Activated naive CD8-positive, alpha-beta T cell treated with anti-CD3 and anti-CD28 coated beads, Interleukin-2, amount 10 ng/mL, durations not matched to agents 7 days and 5 days (primary cell): ENCODE measurements at regions not wholly inside any gene's neighbourhood (a gene's known extent, or its start where the extent isn't known, plus 50 kb on each side); places are given as distances from the start of the nearest gene placed in this dataset.

Experiments used
- ATAC-seq: fragments of 150-1000 bp; cut with Tn5 transposase; one replicate; pipeline ENCODE4 v1.10.0; 2021; ENCODE audit warnings: low read depth, moderate library complexity
- POLR2A ChIA-PET: fragments of 350-600 bp; sonication (Branson Sonifier 250); formaldehyde crosslinking; loops from one replicate; lab custom pipeline; 2021; ENCODE audit warnings: antibody characterized with exemption; lab: Charles Lee
- DNase-seq: peaks from one replicate; pipeline ENCODE4 v3.0.0; 2021
- H3K27ac Mint-ChIP-seq: one replicate; pipeline ENCODE4 v1.8.0; 2022; ENCODE audit warnings: mild to moderate bottlenecking, mixed read lengths
- H3K27me3 Mint-ChIP-seq: one replicate; pipeline ENCODE4 v1.8.0; 2022; ENCODE audit warnings: mild to moderate bottlenecking, moderate library complexity, mixed read lengths
- H3K36me3 Mint-ChIP-seq: one replicate; pipeline ENCODE4 v1.8.0; 2021; ENCODE audit warnings: mild to moderate bottlenecking, mixed read lengths
- H3K4me1 Mint-ChIP-seq: one replicate; pipeline ENCODE4 v1.8.0; 2021; ENCODE audit warnings: mixed read lengths
- H3K4me3 Mint-ChIP-seq: one replicate; pipeline ENCODE4 v1.8.0; 2022; ENCODE audit warnings: mild to moderate bottlenecking, moderate library complexity, mixed read lengths
- H3K9me3 Mint-ChIP-seq: one replicate; pipeline ENCODE4 v1.8.0; 2021; ENCODE audit warnings: mixed read lengths

GRCh38 chr18:39435209-39435608, 1869.6 kb upstream of the CELF4 start:
- H3K27ac Mint-ChIP-seq = no peak overlapping the region
- no peak overlapping the region for H3K4me3 Mint-ChIP-seq
- POLR2A ChIA-PET = no interaction called here
- peaks cover 2% of the 10 kb centered on the region for H3K9me3 Mint-ChIP-seq
- ATAC-seq = no peak
- no peaks in the 10 kb centered on the region for H3K4me1 Mint-ChIP-seq
- DNase-seq = no peak
- no peaks in the 10 kb centered on the region for H3K27me3 Mint-ChIP-seq
- H3K36me3 Mint-ChIP-seq = no peaks in the 10 kb centered on the region

- H3K27me3 Mint-ChIP-seq = no peaks in the 10 kb centered on the region
- H3K9me3 Mint-ChIP-seq = peaks cover 2% of the 10 kb centered on the region
- H3K4me3 Mint-ChIP-seq = no peak overlapping the region
- H3K4me1 Mint-ChIP-seq = no peaks in the 10 kb centered on the region
- no peak overlapping the region for H3K27ac Mint-ChIP-seq
- ATAC-seq = no peak
- H3K36me3 Mint-ChIP-seq = no peaks in the 10 kb centered on the region
- POLR2A ChIA-PET = no interaction called here
- no peak for DNase-seq
These were observed 1868.8 kb upstream of the CELF4 start for GRCh38 chr18:39434223-39434920.

GRCh38 chr18:39425172-39425850, 1859.7 kb upstream of the CELF4 start:
- H3K4me3 Mint-ChIP-seq = no peak overlapping the region
- H3K36me3 Mint-ChIP-seq = no peaks in the 10 kb centered on the region
- no peaks in the 10 kb centered on the region for H3K27me3 Mint-ChIP-seq
- no peaks in the 10 kb centered on the region for H3K4me1 Mint-ChIP-seq
- POLR2A ChIA-PET = no interaction called here
- H3K27ac Mint-ChIP-seq = no peak overlapping the region
- DNase-seq = no peak
- no peak for ATAC-seq
- peaks cover 2% of the 10 kb centered on the region for H3K9me3 Mint-ChIP-seq

- POLR2A ChIA-PET = no interaction called here
- Mint-ChIP-seq H3K27ac (no peak overlapping the region), H3K4me3 (no peak overlapping the region)
These were observed 1858.7 kb upstream of the CELF4 start for GRCh38 chr18:39424261-39424660.

GRCh38 chr18:39421276-39421675, 1855.7 kb upstream of the CELF4 start:
- no peak overlapping the region for H3K4me3 Mint-ChIP-seq
- ATAC-seq (no peak), DNase-seq (no peak)
- peaks cover 2% of the 10 kb centered on the region for H3K9me3 Mint-ChIP-seq
- no peaks in the 10 kb centered on the region for H3K4me1 Mint-ChIP-seq
- H3K27ac Mint-ChIP-seq = no peak overlapping the region
- no peaks in the 10 kb centered on the region for H3K36me3 Mint-ChIP-seq
- no peaks in the 10 kb centered on the region for H3K27me3 Mint-ChIP-seq
- POLR2A ChIA-PET = no interaction called here

More at GRCh38 chr18:39424261-39424660, 1858.7 kb upstream of the CELF4 start:
- H3K36me3 Mint-ChIP-seq = no peaks in the 10 kb centered on the region
- peaks cover 2% of the 10 kb centered on the region for H3K9me3 Mint-ChIP-seq
- no peaks in the 10 kb centered on the region for H3K27me3 Mint-ChIP-seq
- ATAC-seq (no peak), DNase-seq (no peak)
- H3K4me1 Mint-ChIP-seq = no peaks in the 10 kb centered on the region

- Mint-ChIP-seq H3K4me1 (no peaks in the 10 kb centered on the region), H3K9me3 (no peaks in the 10 kb centered on the region), H3K36me3 (no peaks in the 10 kb centered on the region), H3K4me3 (no peak overlapping the region), H3K27ac (no peak overlapping the region), H3K27me3 (no peaks in the 10 kb centered on the region)
- DNase-seq = no peak
- POLR2A ChIA-PET = no interaction called here
- ATAC-seq = no peak
These were observed 1853.7 kb upstream of the CELF4 start for GRCh38 chr18:39419315-39419714.

- no peak overlapping the region for H3K27ac Mint-ChIP-seq
- no peaks in the 10 kb centered on the region for H3K36me3 Mint-ChIP-seq
- H3K4me3 Mint-ChIP-seq = no peak overlapping the region
- no peaks in the 10 kb centered on the region for H3K27me3 Mint-ChIP-seq
- DNase-seq (no peak), ATAC-seq (no peak)
- H3K9me3 Mint-ChIP-seq = peaks cover 2% of the 10 kb centered on the region
- POLR2A ChIA-PET = no interaction called here
- H3K4me1 Mint-ChIP-seq = no peaks in the 10 kb centered on the region
These were observed 1849.9 kb upstream of the CELF4 start for GRCh38 chr18:39415471-39415870.

- no peak for DNase-seq
- no peaks in the 10 kb centered on the region for H3K4me1 Mint-ChIP-seq
- no peak for ATAC-seq
- peaks cover 2% of the 10 kb centered on the region for H3K9me3 Mint-ChIP-seq
- H3K36me3 Mint-ChIP-seq = no peaks in the 10 kb centered on the region
- no peak overlapping the region for H3K4me3 Mint-ChIP-seq
- POLR2A ChIA-PET = no interaction called here
- no peaks in the 10 kb centered on the region for H3K27me3 Mint-ChIP-seq
- H3K27ac Mint-ChIP-seq = no peak overlapping the region
These were observed 1848.6 kb upstream of the CELF4 start for GRCh38 chr18:39414009-39414700.

GRCh38 chr18:39406941-39407340, 1841.3 kb upstream of the CELF4 start:
- peaks cover 2% of the 10 kb centered on the region for H3K9me3 Mint-ChIP-seq
- no peak for ATAC-seq
- H3K36me3 Mint-ChIP-seq = no peaks in the 10 kb centered on the region
- no peaks in the 10 kb centered on the region for H3K4me1 Mint-ChIP-seq
- H3K4me3 Mint-ChIP-seq = no peak overlapping the region
- H3K27ac Mint-ChIP-seq = no peak overlapping the region
- DNase-seq = no peak
- POLR2A ChIA-PET = no interaction called here
- no peaks in the 10 kb centered on the region for H3K27me3 Mint-ChIP-seq

- Mint-ChIP-seq H3K36me3 (no peaks in the 10 kb centered on the region), H3K9me3 (no peaks in the 10 kb centered on the region), H3K4me3 (no peak overlapping the region), H3K4me1 (no peaks in the 10 kb centered on the region), H3K27ac (no peak overlapping the region), H3K27me3 (no peaks in the 10 kb centered on the region)
- POLR2A ChIA-PET = no interaction called here
- ATAC-seq = no peak
- DNase-seq = no peak
These were observed 1837.5 kb upstream of the CELF4 start for GRCh38 chr18:39403121-39403520.

GRCh38 chr18:39399662-39400061, 1834.1 kb upstream of the CELF4 start:
- no peak overlapping the region for H3K27ac Mint-ChIP-seq
- no peak for ATAC-seq
- no peaks in the 10 kb centered on the region for H3K4me1 Mint-ChIP-seq
- H3K9me3 Mint-ChIP-seq = peaks cover 4% of the 10 kb centered on the region
- H3K4me3 Mint-ChIP-seq = no peak overlapping the region
- no peaks in the 10 kb centered on the region for H3K27me3 Mint-ChIP-seq
- H3K36me3 Mint-ChIP-seq = no peaks in the 10 kb centered on the region
- POLR2A ChIA-PET = no interaction called here
- DNase-seq = no peak

- POLR2A ChIA-PET = no interaction called here
- H3K4me1 Mint-ChIP-seq = no peaks in the 10 kb centered on the region
These were observed 1830.6 kb upstream of the CELF4 start for GRCh38 chr18:39396168-39396567.

GRCh38 chr18:39389800-39390379, 1824.3 kb upstream of the CELF4 start:
- Mint-ChIP-seq H3K9me3 (peaks cover 16% of the 10 kb centered on the region), H3K27me3 (no peaks in the 10 kb centered on the region), H3K4me3 (no peak overlapping the region), H3K36me3 (no peaks in the 10 kb centered on the region), H3K4me1 (no peaks in the 10 kb centered on the region), H3K27ac (no peak overlapping the region)
- POLR2A ChIA-PET = no interaction called here
- no peak for ATAC-seq
- DNase-seq = no peak

More at GRCh38 chr18:39396168-39396567, 1830.6 kb upstream of the CELF4 start:
- ATAC-seq = no peak
- Mint-ChIP-seq H3K9me3 (peaks cover 15% of the 10 kb centered on the region), H3K4me3 (no peak overlapping the region), H3K36me3 (no peaks in the 10 kb centered on the region), H3K27me3 (no peaks in the 10 kb centered on the region), H3K27ac (no peak overlapping the region)
- no peak for DNase-seq
